HG03159 (cell line): ENCODE measurements at regions not wholly inside any gene's neighbourhood (a gene's known extent, or its start where the extent isn't known, plus 50 kb on each side); places are given as distances from the start of the nearest gene placed in this dataset.
"Not testable (repeated sequence)": the region's sequence is repeated elsewhere in the genome, so short reads cannot be mapped to it uniquely, and the experiment has no call there.

Experiments
- ATAC-seq: cut with Tn5 transposase; IDR thresholded peaks from one replicate; pipeline ENCODE4 v1.9.1; 2021; ENCODE audit warnings: mild to moderate bottlenecking, moderate library complexity; ENCODE audit not compliant: unreplicated experiment

- ATAC-seq = no peak
Observed at GRCh38 chr16:51237861-51238378, 86.8 kb upstream of the SALL1 start.

GRCh38 chr16:51237207-51237606, 86.1 kb upstream of the SALL1 start:
- ATAC-seq = no peak

- no peak for ATAC-seq
Observed at GRCh38 chr16:51236583-51236982, 85.5 kb upstream of the SALL1 start.

- no peak for ATAC-seq
Observed at GRCh38 chr16:51231702-51232101, 80.6 kb upstream of the SALL1 start.

- not testable (repeated sequence) for ATAC-seq
Observed at GRCh38 chr16:51230035-51230434, 79.0 kb upstream of the SALL1 start.

- ATAC-seq = no peak
Observed at GRCh38 chr16:51228097-51228659, 77.1 kb upstream of the SALL1 start.

GRCh38 chr16:51225878-51226277, 74.8 kb upstream of the SALL1 start:
- ATAC-seq = no peak

GRCh38 chr16:51224317-51224716, 73.2 kb upstream of the SALL1 start:
- no peak for ATAC-seq

- ATAC-seq = no peak
Observed at GRCh38 chr16:51222016-51222415, 70.9 kb upstream of the SALL1 start.

GRCh38 chr16:51211148-51211547, 60.1 kb upstream of the SALL1 start:
- ATAC-seq = no peak

- ATAC-seq = no peak
Observed at GRCh38 chr16:51210087-51210486, 59.0 kb upstream of the SALL1 start.

GRCh38 chr16:51201604-51202003, 50.5 kb upstream of the SALL1 start:
- ATAC-seq = no peak
